Right lobe of liver (tissue), 6 donors: ENCODE measurements at regions not wholly inside any gene's neighbourhood (a gene's known extent, or its start where the extent isn't known, plus 50 kb on each side); places are given as distances from the start of the nearest gene placed in this dataset.

ENCODE experiments used
- ATAC-seq, 4 donors: fragments of 200-7000 bp; cut with Tn5 transposase; one replicate each; pipeline ENCODE4 v1.9.1; 2020; ENCODE audit warnings: mild to moderate bottlenecking in 4 of 4, moderate library complexity in 4 of 4
- DNase-seq, 3 donors: peaks; one replicate each; pipeline ENCODE4 v3.0.0-alpha.2; 2020
- H3K27ac ChIP-seq, 3 donors: fragments of 200-600 bp; one replicate each; pipeline ENCODE4 v1.8.0; 2022
- H3K27me3 ChIP-seq, 2 donors: fragments of 200-600 bp; one replicate each; pipeline ENCODE4 v1.8.0; 2022
- H3K36me3 ChIP-seq, 4 donors: fragments of 200-600 bp; sonication (generic) in 1 of 4; one replicate each; pipeline versions ENCODE4 v1.5.1 to v1.8.0; 2017 to 2022; ENCODE audit warnings: control low read depth in 1 of 4
- H3K4me1 ChIP-seq, 4 donors: fragments of 200-600 bp; sonication (generic) in 1 of 4; one replicate each; pipeline versions ENCODE4 v1.5.1 to v1.8.0; 2017 to 2022; ENCODE audit warnings: control low read depth in 1 of 4
- H3K4me3 ChIP-seq, 3 donors: fragments of 200-600 bp; one replicate each; pipeline ENCODE4 v1.8.0; 2022
- H3K9me3 ChIP-seq, 4 donors: fragments of 200-600 bp; sonication (generic) in 1 of 4; one replicate each; pipeline versions ENCODE4 v1.5.1 to v1.8.0; 2017 to 2022; ENCODE audit warnings: control low read depth in 1 of 4
- CTCF ChIP-seq, 4 donors: fragments of 200-600 bp in 3 of 4; fragments of 450-650 bp in 1 of 4; IDR thresholded peaks; one replicate each; pipeline versions ENCODE4 v1.5.1 to v1.8.0; 2016 to 2022; ENCODE audit warnings: antibody characterized with exemption in 4 of 4, mild to moderate bottlenecking in 2 of 4
- POLR2A ChIP-seq: fragments of 450-650 bp; IDR thresholded peaks from one replicate; pipeline ENCODE4 v1.6.1; 2017; ENCODE audit warnings: antibody characterized with exemption, mild to moderate bottlenecking
- WGBS: methylation state at CpG from one replicate; pipeline ENCODE4 v1.1.6; 2018; ENCODE audit warnings: low coverage, low lambda C conversion rate; ENCODE audit not compliant: insufficient coverage; ENCODE audit errors: missing lambda C conversion rate; 5-methylcytosine and 5-hydroxymethylcytosine counted together
- intact Hi-C, 2 donors: fragments of 100-400 bp; cut with DNase I; formaldehyde crosslinking; loops; one replicate each; pipeline versions ENCODE4 v1.11.2 to v1.14.1; 2022
- donor health status: DM: no; HTN: yes; CAD: no.
- donor health status: DM: no; HTN: no; CAD: no.
- donor health status: DM: no; HTN: no; CAD: no.
- donor health status: DM: no; HTN: yes; CAD: no.
- donor health status: DM: no; HTN: yes; CAD: no.

GRCh38 chr2:175742367-175742766, 259.7 kb downstream of the LNPK start:
- ATAC-seq = no peak
- Histone ChIP-seq H3K4me3 (no peak overlapping the region), H3K9me3 (no peaks in the 10 kb centered on the region), H3K27me3 (no peaks in the 10 kb centered on the region), H3K27ac (no peak overlapping the region), H3K36me3 (no peaks in the 10 kb centered on the region), H3K4me1 (no peaks in the 10 kb centered on the region)
- DNase-seq = no peak
- TF ChIP-seq POLR2A (no peak), CTCF (IDR thresholded peaks at IDR 0.05) (no peak)
- 41% methylated on average over 3 of the region's 3 CpGs for WGBS
- intact Hi-C loops = no loop called here

GRCh38 chr2:175741164-175741563, 260.9 kb downstream of the LNPK start:
- Histone ChIP-seq H3K27ac (no peak overlapping the region), H3K9me3 (no peaks in the 10 kb centered on the region), H3K27me3 (no peaks in the 10 kb centered on the region), H3K4me1 (no peaks in the 10 kb centered on the region), H3K4me3 (no peak overlapping the region), H3K36me3 (no peaks in the 10 kb centered on the region)
- DNase-seq = no peak
- no peak for ATAC-seq
- TF ChIP-seq POLR2A = no peak
- no peak for TF ChIP-seq CTCF (IDR thresholded peaks at IDR 0.05)
- intact Hi-C loops = no loop called here

GRCh38 chr2:175737722-175738361, 264.2 kb downstream of the LNPK start:
- TF ChIP-seq CTCF (IDR thresholded peaks at IDR 0.05) (no peak), POLR2A (no peak)
- H3K36me3 ChIP-seq = no peaks in the 10 kb centered on the region
- H3K27me3 ChIP-seq = no peaks in the 10 kb centered on the region
- no peaks in the 10 kb centered on the region for H3K4me1 ChIP-seq
- no peak overlapping the region for H3K27ac ChIP-seq
- 56% methylated on average over 3 of the region's 3 CpGs for WGBS
- intact Hi-C loops = no loop called here
- DNase-seq (no peak), ATAC-seq (no peak)
- no peaks in the 10 kb centered on the region for H3K9me3 ChIP-seq
- no peak overlapping the region for H3K4me3 ChIP-seq

GRCh38 chr2:175734686-175735085, 267.4 kb downstream of the LNPK start:
- Histone ChIP-seq H3K9me3 (no peaks in the 10 kb centered on the region), H3K27ac (no peak overlapping the region), H3K4me3 (no peak overlapping the region), H3K4me1 (peaks cover 0 to 5% (median 0%) of the 10 kb centered on the region in 4 donors), H3K36me3 (no peaks in the 10 kb centered on the region), H3K27me3 (no peaks in the 10 kb centered on the region)
- DNase-seq = no peak
- 68% methylated on average over 3 of the region's 5 CpGs for WGBS
- no peak for ATAC-seq
- intact Hi-C loops = no loop called here
- TF ChIP-seq POLR2A (no peak), CTCF (IDR thresholded peaks at IDR 0.05) (no peak)

- no peaks in the 10 kb centered on the region for H3K9me3 ChIP-seq
- H3K36me3 ChIP-seq = no peaks in the 10 kb centered on the region
- DNase-seq (no peak), ATAC-seq (no peak)
- no peak for TF ChIP-seq POLR2A
- no peak for TF ChIP-seq CTCF (IDR thresholded peaks at IDR 0.05)
- no peak overlapping the region for H3K4me3 ChIP-seq
- intact Hi-C loops = no loop called here
- H3K27me3 ChIP-seq = no peaks in the 10 kb centered on the region
- no peak overlapping the region for H3K27ac ChIP-seq
- WGBS = 56% methylated on average over 2 of the region's 2 CpGs
- H3K4me1 ChIP-seq = peaks cover 0 to 5% (median 0%) of the 10 kb centered on the region in 4 donors
These were observed 269.5 kb downstream of the LNPK start for GRCh38 chr2:175732531-175732930.
